ENCODE measurements at regions not wholly inside any gene's neighbourhood (a gene's known extent, or its start where the extent isn't known, plus 50 kb on each side); places are given as distances from the start of the nearest gene placed in this dataset.

GRCh38 chr5:112574536-112574935 is 155.5 kb upstream of the EPB41L4A start:
- no peak for TF ChIP-seq CTCF (conservative IDR thresholded peaks at IDR 0.05)
- TF ChIP-seq ZFX (IDR thresholded peaks at IDR 0.05), result no peak

Data from C4-2B (cell line).